Naive thymus-derived CD4-positive, alpha-beta T cell (primary cell): ENCODE measurements at regions not wholly inside any gene's neighbourhood (a gene's known extent, or its start where the extent isn't known, plus 50 kb on each side); places are given as distances from the start of the nearest gene placed in this dataset.
"Not testable (repeated sequence)": the region's sequence is repeated elsewhere in the genome, so short reads cannot be mapped to it uniquely, and the experiment has no call there.

Experiments used
- ATAC-seq: fragments of 150-1000 bp; cut with Tn5 transposase; 2 replicates; pipeline ENCODE4 v1.10.0; 2021; ENCODE audit warnings: mild to moderate bottlenecking, moderate library complexity
- CTCF ChIA-PET: fragments of 350-600 bp; sonication (Branson Sonifier 250); formaldehyde crosslinking; loops from one replicate; lab custom pipeline; 2021; ENCODE audit warnings: antibody characterized with exemption; lab: Charles Lee
- POLR2A ChIA-PET: fragments of 350-600 bp; sonication (Branson Sonifier 250); formaldehyde crosslinking; loops from one replicate; lab custom pipeline; 2021; ENCODE audit warnings: antibody characterized with exemption, inconsistent platforms; lab: Charles Lee
- DNase-seq, 9 donors: peaks; one replicate each; pipeline versions ENCODE4 v3.0.0 to v3.0.0-alpha.2; 2020 to 2022; ENCODE audit warnings: mixed read lengths in 1 of 9
- H3K27ac ChIP-seq: one replicate; pipeline ENCODE4 v1.7.0; 2013; ENCODE audit warnings: mild to moderate bottlenecking, low read depth, low read length, moderate library complexity
- H3K27me3 ChIP-seq, 2 donors: one replicate each; pipeline ENCODE4 v1.7.0; 2013; ENCODE audit warnings: low read length in 2 of 2, mild to moderate bottlenecking in 2 of 2, moderate library complexity in 2 of 2; ENCODE audit not compliant: control insufficient read depth in 2 of 2, insufficient read depth in 2 of 2
- H3K36me3 ChIP-seq, 3 experiments: 1 replicate in 2 of 3; 2 replicates in 1 of 3; pipeline ENCODE4 v1.7.0; 2013; ENCODE audit warnings: low read length in 3 of 3, mild to moderate bottlenecking in 3 of 3, moderate library complexity in 1 of 3; ENCODE audit not compliant: insufficient read depth in 3 of 3, control insufficient read depth in 2 of 3
- H3K4me1 ChIP-seq, 2 donors: one replicate each; pipeline ENCODE4 v1.7.0; 2013; ENCODE audit warnings: low read length in 2 of 2, mild to moderate bottlenecking in 2 of 2, moderate library complexity in 1 of 2; ENCODE audit not compliant: control insufficient read depth in 2 of 2, insufficient read depth in 2 of 2
- H3K4me3 ChIP-seq: 2 replicates; pipeline ENCODE4 v1.7.0; 2013; ENCODE audit warnings: mild to moderate bottlenecking, low read length
- H3K9me3 ChIP-seq, 3 experiments: 1 replicate in 2 of 3; 2 replicates in 1 of 3; pipeline ENCODE4 v1.7.0; 2013; ENCODE audit warnings: low read length in 3 of 3; ENCODE audit not compliant: control insufficient read depth in 2 of 3
- H3K27ac Mint-ChIP-seq, 9 donors: one replicate each; pipeline ENCODE4 v1.8.0; 2020 to 2022; ENCODE audit warnings: mixed read lengths in 9 of 9, mild to moderate bottlenecking in 8 of 9, moderate library complexity in 5 of 9, inconsistent platforms in 2 of 9
- H3K27me3 Mint-ChIP-seq, 5 donors: one replicate each; pipeline ENCODE4 v1.8.0; 2021 to 2022; ENCODE audit warnings: mixed read lengths in 5 of 5, mild to moderate bottlenecking in 1 of 5
- H3K36me3 Mint-ChIP-seq, 5 donors: one replicate each; pipeline ENCODE4 v1.8.0; 2020 to 2022; ENCODE audit warnings: mixed read lengths in 5 of 5, mild to moderate bottlenecking in 3 of 5, inconsistent platforms in 1 of 5
- H3K4me1 Mint-ChIP-seq, 7 donors: one replicate each; pipeline ENCODE4 v1.8.0; 2020 to 2022; ENCODE audit warnings: mixed read lengths in 7 of 7, mild to moderate bottlenecking in 3 of 7, inconsistent platforms in 1 of 7
- H3K4me3 Mint-ChIP-seq, 10 donors: one replicate each; pipeline ENCODE4 v1.8.0; 2020 to 2022; ENCODE audit warnings: mild to moderate bottlenecking in 10 of 10, mixed read lengths in 10 of 10, moderate library complexity in 6 of 10, inconsistent platforms in 2 of 10
- H3K9me3 Mint-ChIP-seq, 11 donors: one replicate each; pipeline ENCODE4 v1.8.0; 2020 to 2022; ENCODE audit warnings: mixed read lengths in 11 of 11, mild to moderate bottlenecking in 4 of 11, inconsistent platforms in 1 of 11, moderate library complexity in 1 of 11
- intact Hi-C, 2 donors: fragments of 100-400 bp; cut with micrococcal nuclease; formaldehyde crosslinking; loops; one replicate each; pipeline ENCODE4 v1.15.1; 2023

DNA sequence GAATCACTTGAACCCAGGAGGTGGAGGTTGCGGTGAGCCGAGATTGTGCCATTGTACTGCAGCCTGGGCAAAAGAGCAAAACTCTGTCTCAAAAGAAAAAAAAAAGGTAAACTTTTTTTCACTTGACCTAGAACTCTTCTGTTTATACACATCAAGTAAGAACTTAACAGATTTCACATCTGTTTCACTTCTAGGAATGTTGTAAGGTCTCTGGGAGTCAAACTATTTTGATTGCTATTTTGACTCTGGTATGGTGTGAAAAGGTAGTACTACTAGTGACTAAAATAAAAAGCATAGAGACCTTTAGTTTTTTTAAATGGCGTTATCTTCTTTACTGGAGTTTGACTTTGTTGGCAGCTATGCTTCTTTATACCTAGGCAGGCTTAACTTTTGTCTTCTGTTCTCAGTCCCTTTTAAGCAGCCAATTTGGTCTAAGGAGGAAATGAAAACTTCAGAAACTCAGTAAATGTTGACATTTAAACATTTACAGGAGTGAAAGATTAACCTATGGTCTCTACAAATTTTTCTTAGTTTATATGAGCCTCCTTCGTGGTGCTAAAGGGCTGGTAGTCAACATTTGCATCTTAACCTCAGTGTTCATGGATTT is 84.7 kb downstream of the METTL2B start:
- peaks cover 0 to 16% (median 6%) of the 10 kb centered on the region in 5 donors for H3K36me3 Mint-ChIP-seq
- H3K27ac Mint-ChIP-seq = peak overlapping the region in 6 of 9 donors; percentile 29 to 89 (median 54)
- POLR2A ChIA-PET = not testable (repeated sequence)

DNA sequence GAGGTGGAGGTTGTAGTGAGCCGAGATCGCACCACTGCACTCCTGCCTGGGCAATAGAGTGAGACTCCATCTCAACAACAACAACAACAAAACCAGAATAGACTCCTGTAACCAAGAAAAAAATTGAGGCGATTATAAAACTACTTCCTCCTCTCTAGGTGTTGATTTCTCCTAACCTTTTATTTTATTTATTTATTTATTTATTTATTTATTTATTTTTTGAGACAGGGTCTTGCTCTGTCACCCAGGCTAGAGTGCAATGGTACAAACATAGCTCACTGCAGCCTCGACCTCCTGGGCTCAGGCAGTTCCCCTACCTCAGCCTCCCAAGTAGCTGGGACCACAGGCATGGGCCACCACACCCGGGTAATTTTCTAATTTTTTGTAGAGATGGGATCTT is 86.2 kb downstream of the METTL2B start:
- ATAC-seq, H3K9me3 Mint-ChIP-seq, DNase-seq, POLR2A ChIA-PET, H3K36me3 ChIP-seq, H3K4me3 Mint-ChIP-seq, H3K27me3 Mint-ChIP-seq, H3K4me1 ChIP-seq, H3K27ac ChIP-seq, CTCF ChIA-PET, intact Hi-C loops, H3K4me3 ChIP-seq, H3K27me3 ChIP-seq, H3K9me3 ChIP-seq: not testable (repeated sequence)
- Mint-ChIP-seq H3K36me3 (peaks cover 0 to 16% (median 6%) of the 10 kb centered on the region in 5 donors), H3K4me1 (peaks cover 18 to 51% (median 41%) of the 10 kb centered on the region in 7 donors), H3K27ac (peak overlapping the region in 2 of 9 donors; percentile 14 to 45)

More for the DNA sequence above, 84.7 kb downstream of the METTL2B start:
- H3K4me3 ChIP-seq, H3K9me3 Mint-ChIP-seq, H3K36me3 ChIP-seq, H3K27me3 ChIP-seq, H3K27me3 Mint-ChIP-seq, CTCF ChIA-PET, intact Hi-C loops, H3K4me1 ChIP-seq, H3K9me3 ChIP-seq, H3K27ac ChIP-seq, DNase-seq, ATAC-seq: not testable (repeated sequence)
- H3K4me1 Mint-ChIP-seq = peaks cover 18 to 51% (median 39%) of the 10 kb centered on the region in 7 donors
- H3K4me3 Mint-ChIP-seq = peak overlapping the region in 3 of 10 donors; percentile 10 to 42 (median 24)

DNA sequence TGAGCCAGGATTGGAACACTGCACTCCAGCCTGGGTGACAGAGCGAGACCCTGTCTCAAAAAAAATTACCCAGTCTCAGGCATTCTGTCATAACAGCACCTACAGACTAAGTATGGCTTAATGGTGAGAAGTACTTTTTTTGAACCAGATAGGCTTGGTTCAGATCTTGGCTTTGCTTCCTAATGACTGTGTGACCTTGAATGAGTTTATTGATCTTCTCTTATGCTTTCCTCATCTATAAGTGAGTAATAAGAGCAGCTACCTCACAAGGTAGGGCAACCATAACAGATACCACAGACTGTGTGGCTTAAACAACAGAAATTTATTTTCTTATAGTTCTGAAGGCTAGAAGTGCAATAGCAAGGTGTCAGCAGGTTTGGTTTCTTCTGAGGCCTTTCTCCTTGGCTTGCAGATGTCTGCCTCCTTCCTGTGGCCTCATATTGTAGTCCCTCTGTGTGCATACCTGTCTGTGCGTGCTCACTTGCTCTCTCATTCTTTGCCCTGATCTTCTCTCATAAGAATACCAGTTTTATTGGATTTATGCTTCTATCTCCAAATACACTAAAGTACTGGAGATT is 87.7 kb downstream of the METTL2B start:
- ATAC-seq, DNase-seq, H3K27ac ChIP-seq, H3K4me3 ChIP-seq, H3K9me3 Mint-ChIP-seq, H3K27me3 Mint-ChIP-seq, H3K9me3 ChIP-seq, POLR2A ChIA-PET, H3K4me1 ChIP-seq, intact Hi-C loops, CTCF ChIA-PET, H3K36me3 ChIP-seq, H3K27me3 ChIP-seq: not testable (repeated sequence)
- H3K4me1 Mint-ChIP-seq = peaks cover 18 to 50% (median 39%) of the 10 kb centered on the region in 7 donors
- H3K4me3 Mint-ChIP-seq = peak overlapping the region in 1 of 10 donors; percentile 11
- H3K36me3 Mint-ChIP-seq = peaks cover 0 to 24% (median 13%) of the 10 kb centered on the region in 5 donors
- peak overlapping the region in 3 of 9 donors; percentile 16 to 79 (median 32) for H3K27ac Mint-ChIP-seq

DNA sequence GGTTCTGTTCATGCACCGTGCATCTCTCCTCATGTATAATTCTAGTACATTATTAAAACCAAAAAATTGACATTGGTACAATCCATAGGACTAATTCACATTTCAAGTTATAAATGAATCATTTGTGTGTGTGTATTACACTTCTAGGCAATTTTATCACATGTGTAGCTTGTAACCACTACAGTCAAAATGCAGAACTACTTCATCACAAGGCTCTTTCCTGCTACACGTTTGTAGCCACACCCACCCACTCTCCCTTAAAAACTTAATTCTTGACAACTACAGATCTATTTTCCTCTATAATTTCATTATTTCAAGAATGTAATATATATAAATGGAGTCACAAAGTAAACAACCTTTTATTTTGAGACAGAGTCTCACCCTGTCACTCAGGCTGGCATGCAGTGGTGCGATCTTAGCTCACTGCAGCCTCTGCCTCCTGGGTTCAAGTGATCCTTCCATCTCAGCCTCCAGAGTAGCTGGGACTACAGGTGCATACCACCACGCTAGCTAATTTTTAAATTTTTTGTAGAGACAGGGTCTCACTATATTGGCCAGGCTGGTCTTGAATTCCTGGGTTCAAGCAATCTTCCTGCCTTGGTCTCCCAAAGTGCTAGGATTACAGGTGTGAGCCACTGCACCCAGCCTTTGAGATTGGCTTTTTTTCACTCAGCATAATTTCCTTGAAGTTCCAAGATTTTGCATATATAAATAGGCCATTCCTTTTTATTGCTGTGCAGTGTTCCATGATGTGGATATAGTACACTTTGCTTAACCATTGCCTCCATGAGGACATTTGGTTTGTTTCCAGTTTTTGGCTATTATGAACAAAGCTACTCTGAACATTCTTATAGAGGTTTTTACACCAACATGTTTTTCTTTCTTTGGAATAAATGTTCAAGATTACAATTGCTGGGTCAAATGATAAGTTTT is 88.7 kb downstream of the METTL2B start:
- Mint-ChIP-seq H3K36me3 (peaks cover 0 to 28% (median 14%) of the 10 kb centered on the region in 5 donors), H3K27ac (peak overlapping the region in 3 of 9 donors; percentile 16 to 79 (median 21)), H3K4me1 (peaks cover 11 to 43% (median 31%) of the 10 kb centered on the region in 7 donors), H3K4me3 (peak overlapping the region in 1 of 10 donors; percentile 11)
- H3K27ac ChIP-seq, H3K4me3 ChIP-seq, POLR2A ChIA-PET, H3K9me3 ChIP-seq, H3K4me1 ChIP-seq, intact Hi-C loops, H3K27me3 Mint-ChIP-seq, DNase-seq, H3K36me3 ChIP-seq, CTCF ChIA-PET, H3K27me3 ChIP-seq, H3K9me3 Mint-ChIP-seq: not testable (repeated sequence)
- ATAC-seq = peak; percentile 55

DNA sequence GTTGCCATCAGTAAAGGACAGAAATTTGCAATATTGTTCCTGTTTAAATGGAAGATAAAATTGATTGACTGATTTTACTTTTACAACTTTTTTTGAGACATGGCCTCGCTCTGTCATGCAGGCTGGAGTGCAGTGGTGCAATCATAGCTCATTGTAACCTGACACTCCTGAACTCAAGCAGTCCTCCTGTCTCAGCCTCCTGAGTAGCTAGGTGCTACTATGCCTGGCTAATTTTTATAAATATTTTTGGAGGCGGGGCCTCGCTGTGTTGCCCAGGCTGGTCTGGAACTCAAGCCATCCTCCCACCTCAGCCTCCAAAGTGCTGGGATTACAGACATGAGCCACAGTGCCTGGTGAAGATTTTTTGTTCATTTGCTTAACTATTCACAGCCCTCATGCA is 96.8 kb upstream of the GARIN1A start:
- ATAC-seq, H3K27me3 Mint-ChIP-seq, DNase-seq, H3K27ac ChIP-seq, POLR2A ChIA-PET, H3K9me3 Mint-ChIP-seq, H3K4me3 Mint-ChIP-seq, H3K9me3 ChIP-seq, H3K4me1 ChIP-seq, intact Hi-C loops, H3K27me3 ChIP-seq, H3K4me3 ChIP-seq, H3K36me3 ChIP-seq: not testable (repeated sequence)
- CTCF ChIA-PET = interaction anchor here (0.6 to 1.1 kb wide), 2 partner anchors 24 to 150 kb away, joined by 3 read pairs; no protein-coding TSS in a partner anchor
- H3K27ac Mint-ChIP-seq = peak overlapping the region in 1 of 9 donors; percentile 21
- peaks cover 0 to 22% (median 6%) of the 10 kb centered on the region in 5 donors for H3K36me3 Mint-ChIP-seq
- H3K4me1 Mint-ChIP-seq = peaks cover 0 to 11% (median 5%) of the 10 kb centered on the region in 7 donors

DNA sequence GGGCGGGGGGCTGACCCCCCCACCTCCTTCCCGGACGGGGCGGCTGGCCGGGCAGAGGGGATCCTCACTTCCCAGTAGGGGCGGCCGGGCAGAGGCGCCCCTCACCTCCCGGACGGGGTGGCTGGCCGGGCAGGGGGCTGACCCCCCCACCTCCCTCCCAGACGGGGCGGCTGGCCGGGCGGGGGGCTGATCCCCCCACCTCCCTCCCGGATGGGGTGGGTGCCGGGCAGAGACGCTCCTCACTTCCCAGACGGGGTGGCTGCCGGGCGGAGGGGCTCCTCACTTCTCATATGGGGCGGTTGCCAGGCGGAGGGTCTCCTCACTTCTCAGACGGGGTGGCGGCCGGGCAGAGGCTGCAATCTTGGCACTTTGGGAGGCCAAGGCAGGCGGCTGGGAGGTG is 95.1 kb upstream of the GARIN1A start:
- peaks cover 0 to 19% (median 6%) of the 10 kb centered on the region in 5 donors for H3K36me3 Mint-ChIP-seq
- H3K27ac Mint-ChIP-seq, CTCF ChIA-PET: not testable (repeated sequence)

More for the DNA sequence above, 95.1 kb upstream of the GARIN1A start:
- intact Hi-C loops, ATAC-seq, H3K27me3 ChIP-seq, H3K4me3 ChIP-seq, H3K9me3 Mint-ChIP-seq, H3K27ac ChIP-seq, H3K4me3 Mint-ChIP-seq, H3K4me1 Mint-ChIP-seq, DNase-seq, H3K4me1 ChIP-seq, H3K9me3 ChIP-seq, H3K27me3 Mint-ChIP-seq: not testable (repeated sequence)
- POLR2A ChIA-PET = interaction anchor here (0.7 kb wide), 1 partner anchor 180 kb away, joined by 3 read pairs; no protein-coding TSS in a partner anchor
- peaks cover 0 to 10% (median 5%) of the 10 kb centered on the region in 3 experiments for H3K36me3 ChIP-seq
